WI38 (cell line): ENCODE measurements at regions not wholly inside any gene's neighbourhood (a gene's known extent, or its start where the extent isn't known, plus 50 kb on each side); places are given as distances from the start of the nearest gene placed in this dataset.
"Not testable (repeated sequence)": the region's sequence is repeated elsewhere in the genome, so short reads cannot be mapped to it uniquely, and the experiment has no call there.

Experiments used
- H3K4me3 ChIP-seq: 2 replicates; pipeline ENCODE4 v1.5.1; 2011; ENCODE audit warnings: low read depth, mild to moderate bottlenecking, control low read depth, low read length
- TF ChIP-seq, protein P1 (sequence below): IDR thresholded peaks from 2 replicates; pipeline ENCODE4 v1.5.1; 2012; ENCODE audit warnings: low read depth, mild to moderate bottlenecking, control low read depth, low read length

DNA sequence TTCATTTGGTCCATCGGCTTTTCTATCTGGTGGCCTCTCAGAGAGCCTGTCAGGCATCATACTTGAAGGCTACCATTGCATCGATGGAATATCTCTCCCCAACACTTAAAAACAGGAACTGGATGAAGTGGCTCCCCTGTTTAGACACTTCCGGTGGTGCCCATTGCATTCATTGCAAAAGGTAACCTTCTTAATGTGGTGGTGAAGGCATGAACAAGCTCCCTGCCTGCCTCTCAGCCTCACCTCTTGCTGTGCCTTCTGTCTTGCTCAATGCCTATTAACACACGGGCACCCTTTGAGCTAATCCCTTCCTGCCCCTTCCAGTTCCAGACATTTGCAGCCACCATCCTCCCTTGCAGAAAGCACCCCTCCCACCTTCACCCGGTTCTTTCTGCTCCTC is 233.1 kb upstream of the MSX2 start:
- TF ChIP-seq, protein P1, sequence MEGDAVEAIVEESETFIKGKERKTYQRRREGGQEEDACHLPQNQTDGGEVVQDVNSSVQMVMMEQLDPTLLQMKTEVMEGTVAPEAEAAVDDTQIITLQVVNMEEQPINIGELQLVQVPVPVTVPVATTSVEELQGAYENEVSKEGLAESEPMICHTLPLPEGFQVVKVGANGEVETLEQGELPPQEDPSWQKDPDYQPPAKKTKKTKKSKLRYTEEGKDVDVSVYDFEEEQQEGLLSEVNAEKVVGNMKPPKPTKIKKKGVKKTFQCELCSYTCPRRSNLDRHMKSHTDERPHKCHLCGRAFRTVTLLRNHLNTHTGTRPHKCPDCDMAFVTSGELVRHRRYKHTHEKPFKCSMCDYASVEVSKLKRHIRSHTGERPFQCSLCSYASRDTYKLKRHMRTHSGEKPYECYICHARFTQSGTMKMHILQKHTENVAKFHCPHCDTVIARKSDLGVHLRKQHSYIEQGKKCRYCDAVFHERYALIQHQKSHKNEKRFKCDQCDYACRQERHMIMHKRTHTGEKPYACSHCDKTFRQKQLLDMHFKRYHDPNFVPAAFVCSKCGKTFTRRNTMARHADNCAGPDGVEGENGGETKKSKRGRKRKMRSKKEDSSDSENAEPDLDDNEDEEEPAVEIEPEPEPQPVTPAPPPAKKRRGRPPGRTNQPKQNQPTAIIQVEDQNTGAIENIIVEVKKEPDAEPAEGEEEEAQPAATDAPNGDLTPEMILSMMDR = no peak
- H3K4me3 ChIP-seq = no peak overlapping the region

DNA sequence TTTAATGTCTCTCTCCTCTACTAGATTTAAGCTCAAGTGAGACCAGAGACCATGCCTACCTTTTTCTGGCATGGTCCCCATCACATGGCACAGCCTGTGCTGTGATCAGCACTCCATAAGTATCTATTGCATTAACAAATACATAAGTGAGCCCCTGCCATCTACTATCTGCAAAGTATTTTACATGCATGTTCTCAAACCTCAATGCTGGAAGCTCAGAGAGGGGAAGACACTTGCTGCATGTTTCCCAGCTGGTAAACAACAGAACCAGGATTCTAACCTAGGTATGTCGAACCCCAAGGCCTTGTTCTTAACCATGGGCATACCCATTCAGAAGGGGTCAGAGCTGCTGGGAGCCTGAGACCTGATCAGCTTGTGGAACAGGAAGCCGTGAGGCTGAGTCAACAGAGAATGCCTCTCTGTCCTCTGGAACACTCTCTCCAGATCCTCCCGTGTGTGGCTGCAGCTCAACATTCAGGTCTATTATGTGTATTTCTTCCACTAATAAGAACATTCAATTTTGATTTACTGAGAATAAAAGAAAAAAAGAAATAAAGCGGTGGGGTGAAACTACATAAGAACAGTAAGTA is 232.5 kb upstream of the MSX2 start:
- TF ChIP-seq, protein P1 = no peak

GRCh38 chr5:174493530-174493929 is 230.9 kb upstream of the MSX2 start:
- TF ChIP-seq, protein P1 = no peak
- H3K4me3 ChIP-seq = no peak overlapping the region

More for the DNA sequence above, 232.5 kb upstream of the MSX2 start:
- H3K4me3 ChIP-seq = no peak overlapping the region

GRCh38 chr5:174497939-174498338 is 226.4 kb upstream of the MSX2 start:
- H3K4me3 ChIP-seq = not testable (repeated sequence)

DNA sequence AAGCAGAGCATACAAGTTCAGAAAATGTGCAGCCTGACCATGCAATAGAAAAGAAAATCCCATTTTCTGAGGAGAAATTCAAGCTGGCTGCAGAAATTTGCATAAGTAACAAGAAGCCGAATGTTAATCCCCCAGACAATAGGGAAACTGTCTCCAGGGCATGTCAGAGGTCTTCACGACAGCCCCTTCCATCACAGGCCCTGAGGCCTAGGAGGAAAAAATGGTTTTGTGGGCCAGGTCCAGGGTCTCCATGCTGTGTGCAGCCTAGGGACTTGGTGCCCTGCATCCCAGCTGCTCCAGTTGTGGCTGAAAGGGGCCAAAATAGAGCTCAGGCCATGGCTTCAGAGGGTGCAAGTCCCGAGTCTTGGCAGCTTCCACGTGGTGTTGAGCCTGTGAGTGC is 225.8 kb upstream of the MSX2 start:
- not testable (repeated sequence) for H3K4me3 ChIP-seq

DNA sequence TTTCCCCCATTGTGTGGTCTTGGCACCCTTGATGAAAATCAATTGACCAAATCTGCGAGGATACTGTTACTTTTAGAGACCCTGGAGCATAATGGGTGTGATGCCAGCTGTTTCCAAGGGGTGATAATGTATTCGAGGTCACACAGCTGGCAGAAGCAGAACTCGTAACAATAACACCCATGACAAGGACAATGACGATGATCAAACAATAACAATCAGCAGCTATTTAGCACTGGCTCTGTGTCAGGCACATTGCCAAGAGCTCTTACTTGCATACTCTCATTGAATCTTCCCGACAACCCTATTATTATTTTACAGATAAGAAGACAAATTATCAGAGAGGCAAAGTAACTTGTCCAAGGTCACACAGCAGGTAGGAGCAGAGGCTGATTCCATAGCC is 223.7 kb upstream of the MSX2 start:
- no peak overlapping the region for H3K4me3 ChIP-seq
- TF ChIP-seq, protein P1 = no peak

- TF ChIP-seq, protein P1 = no peak
- no peak overlapping the region for H3K4me3 ChIP-seq
Measured at GRCh38 chr5:174501461-174502069, 222.8 kb upstream of the MSX2 start.

DNA sequence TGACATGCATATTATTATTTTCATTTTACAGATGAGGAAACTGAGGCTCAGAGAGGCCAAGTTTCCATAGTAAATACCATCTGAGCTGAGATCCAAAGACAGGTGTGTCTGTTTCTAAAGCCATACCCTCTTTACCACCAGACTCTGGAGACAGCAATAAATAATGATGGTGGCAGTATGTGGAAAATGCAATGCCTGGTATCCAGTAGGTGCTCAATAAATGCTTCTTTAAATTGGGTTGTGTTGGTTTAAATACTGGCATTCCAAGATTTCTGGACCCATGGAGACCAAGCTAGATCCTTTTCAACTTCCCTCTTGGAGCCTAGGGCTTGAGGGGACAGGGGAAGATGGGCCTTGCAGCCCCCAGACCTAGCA is 221.3 kb upstream of the MSX2 start:
- H3K4me3 ChIP-seq = no peak overlapping the region

More for the DNA sequence above, 221.3 kb upstream of the MSX2 start:
- TF ChIP-seq, protein P1 = no peak
